GM12892 (cell line): ENCODE measurements at regions not wholly inside any gene's neighbourhood (a gene's known extent, or its start where the extent isn't known, plus 50 kb on each side); places are given as distances from the start of the nearest gene placed in this dataset.

ENCODE experiments used
- POLR2A ChIP-seq: IDR thresholded peaks from 2 replicates; pipeline ENCODE4 v1.6.1; 2011; ENCODE audit warnings: low read depth, low read length, control low read depth
- POLR2AphosphoS5 ChIP-seq: IDR thresholded peaks from 2 replicates; pipeline ENCODE4 v1.6.1; 2011; ENCODE audit warnings: low read depth, low read length, control low read depth
- TAF1 ChIP-seq: IDR thresholded peaks from 2 replicates; pipeline ENCODE4 v1.6.1; 2011; ENCODE audit warnings: low read depth, mild to moderate bottlenecking, control low read depth, low read length, borderline replicate concordance

DNA sequence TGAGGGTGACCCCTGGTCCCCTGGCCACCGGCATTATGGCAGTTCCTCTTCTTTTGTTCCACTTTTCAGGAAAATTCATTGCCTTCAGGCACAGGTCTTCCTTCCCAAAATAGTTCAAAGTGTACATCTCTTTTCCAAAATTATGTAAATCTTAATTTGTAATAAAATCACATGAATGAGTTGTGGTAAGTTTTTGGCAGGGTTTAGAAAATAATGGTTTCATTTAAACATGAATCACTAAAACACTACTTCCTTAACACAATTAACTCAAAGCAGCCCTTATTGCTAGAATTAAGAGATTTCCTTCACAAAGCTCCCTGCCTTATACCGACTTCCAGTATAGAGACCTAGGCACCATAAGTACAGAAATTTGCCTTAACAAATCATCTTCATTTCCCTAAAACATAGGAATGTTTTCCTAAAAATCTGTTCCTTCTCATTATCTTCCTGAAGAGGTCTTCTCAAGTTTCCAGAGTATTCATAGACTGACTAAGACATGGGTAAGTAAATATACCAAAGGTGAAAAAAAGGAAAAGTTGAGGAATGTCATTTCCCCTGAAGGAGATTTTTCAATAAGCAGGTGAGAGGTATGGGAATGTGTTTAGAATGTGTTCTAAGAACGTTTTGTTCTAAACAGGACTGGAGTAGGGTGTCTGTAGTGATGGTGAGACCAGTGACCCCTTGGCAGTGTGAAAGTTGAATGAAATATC lies 148.2 kb upstream of the CITED2 start:
- TF ChIP-seq POLR2A (no peak), POLR2AphosphoS5 (no peak), TAF1 (no peak)
